Activated naive CD8-positive, alpha-beta T cell treated with anti-CD3 and anti-CD28 coated beads, Interleukin-2, amount 10 ng/mL, durations not matched to agents 7 days and 5 days (primary cell): ENCODE measurements at regions not wholly inside any gene's neighbourhood (a gene's known extent, or its start where the extent isn't known, plus 50 kb on each side); places are given as distances from the start of the nearest gene placed in this dataset.
"Not testable (repeated sequence)": the region's sequence is repeated elsewhere in the genome, so short reads cannot be mapped to it uniquely, and the experiment has no call there.

ENCODE experiments used
- ATAC-seq: fragments of 150-1000 bp; cut with Tn5 transposase; one replicate; pipeline ENCODE4 v1.10.0; 2021; ENCODE audit warnings: low read depth, moderate library complexity
- POLR2A ChIA-PET: fragments of 350-600 bp; sonication (Branson Sonifier 250); formaldehyde crosslinking; loops from one replicate; lab custom pipeline; 2021; ENCODE audit warnings: antibody characterized with exemption; lab: Charles Lee
- DNase-seq: peaks from one replicate; pipeline ENCODE4 v3.0.0; 2021
- H3K27ac Mint-ChIP-seq: one replicate; pipeline ENCODE4 v1.8.0; 2022; ENCODE audit warnings: mild to moderate bottlenecking, mixed read lengths
- H3K27me3 Mint-ChIP-seq: one replicate; pipeline ENCODE4 v1.8.0; 2022; ENCODE audit warnings: mild to moderate bottlenecking, moderate library complexity, mixed read lengths
- H3K36me3 Mint-ChIP-seq: one replicate; pipeline ENCODE4 v1.8.0; 2021; ENCODE audit warnings: mild to moderate bottlenecking, mixed read lengths
- H3K4me1 Mint-ChIP-seq: one replicate; pipeline ENCODE4 v1.8.0; 2021; ENCODE audit warnings: mixed read lengths
- H3K4me3 Mint-ChIP-seq: one replicate; pipeline ENCODE4 v1.8.0; 2022; ENCODE audit warnings: mild to moderate bottlenecking, moderate library complexity, mixed read lengths
- H3K9me3 Mint-ChIP-seq: one replicate; pipeline ENCODE4 v1.8.0; 2021; ENCODE audit warnings: mixed read lengths

- ATAC-seq (no peak), DNase-seq (no peak)
- POLR2A ChIA-PET: no interaction called here
- peaks cover 4% of the 10 kb centered on the region for H3K9me3 Mint-ChIP-seq
- no peak overlapping the region for H3K4me3 Mint-ChIP-seq
- no peaks in the 10 kb centered on the region for H3K4me1 Mint-ChIP-seq
- no peaks in the 10 kb centered on the region for H3K36me3 Mint-ChIP-seq
- no peaks in the 10 kb centered on the region for H3K27me3 Mint-ChIP-seq
- no peak overlapping the region for H3K27ac Mint-ChIP-seq
Measured at GRCh38 chr2:107511970-107512789, 314.5 kb upstream of the RGPD4 start.

- Mint-ChIP-seq H3K9me3 (peaks cover 5% of the 10 kb centered on the region), H3K36me3 (no peaks in the 10 kb centered on the region), H3K27ac (no peak overlapping the region), H3K27me3 (no peaks in the 10 kb centered on the region), H3K4me1 (no peaks in the 10 kb centered on the region), H3K4me3 (no peak overlapping the region)
- no peak for DNase-seq
- no peak for ATAC-seq
- POLR2A ChIA-PET: no interaction called here
Measured at GRCh38 chr2:107525406-107525805, 301.3 kb upstream of the RGPD4 start.

GRCh38 chr2:107529146-107529545 lies 297.5 kb upstream of the RGPD4 start:
- no peaks in the 10 kb centered on the region for H3K4me1 Mint-ChIP-seq
- DNase-seq (no peak), ATAC-seq (no peak)
- no peak overlapping the region for H3K4me3 Mint-ChIP-seq
- no peaks in the 10 kb centered on the region for H3K36me3 Mint-ChIP-seq
- H3K27me3 Mint-ChIP-seq: no peaks in the 10 kb centered on the region
- H3K9me3 Mint-ChIP-seq: peaks cover 7% of the 10 kb centered on the region
- POLR2A ChIA-PET: no interaction called here
- H3K27ac Mint-ChIP-seq: no peak overlapping the region

- ATAC-seq (no peak), DNase-seq (no peak)
- Mint-ChIP-seq H3K27ac (no peak overlapping the region), H3K4me1 (no peaks in the 10 kb centered on the region), H3K27me3 (no peaks in the 10 kb centered on the region), H3K9me3 (peaks cover 5% of the 10 kb centered on the region), H3K4me3 (no peak overlapping the region), H3K36me3 (no peaks in the 10 kb centered on the region)
- POLR2A ChIA-PET: no interaction called here
Measured at GRCh38 chr2:107530046-107530445, 296.6 kb upstream of the RGPD4 start.

- Mint-ChIP-seq H3K27ac (no peak overlapping the region), H3K27me3 (no peaks in the 10 kb centered on the region), H3K4me3 (no peak overlapping the region), H3K4me1 (no peaks in the 10 kb centered on the region), H3K36me3 (no peaks in the 10 kb centered on the region), H3K9me3 (peaks cover 7% of the 10 kb centered on the region)
- POLR2A ChIA-PET: no interaction called here
- DNase-seq: no peak
- no peak for ATAC-seq
Measured at GRCh38 chr2:107534926-107535325, 291.8 kb upstream of the RGPD4 start.

- H3K4me3 Mint-ChIP-seq: not testable (repeated sequence)
Measured at GRCh38 chr2:107535905-107536689, 290.6 kb upstream of the RGPD4 start.

GRCh38 chr2:107542314-107542740 lies 284.4 kb upstream of the RGPD4 start:
- H3K27me3 Mint-ChIP-seq: no peaks in the 10 kb centered on the region
- peaks cover 2% of the 10 kb centered on the region for H3K9me3 Mint-ChIP-seq
- DNase-seq (no peak), ATAC-seq (no peak)
- H3K4me3 Mint-ChIP-seq: no peak overlapping the region
- H3K27ac Mint-ChIP-seq: no peak overlapping the region
- POLR2A ChIA-PET: no interaction called here
- no peaks in the 10 kb centered on the region for H3K4me1 Mint-ChIP-seq
- no peaks in the 10 kb centered on the region for H3K36me3 Mint-ChIP-seq

More at GRCh38 chr2:107535905-107536689, 290.6 kb upstream of the RGPD4 start:
- H3K4me1 Mint-ChIP-seq, H3K27me3 Mint-ChIP-seq, H3K27ac Mint-ChIP-seq, H3K36me3 Mint-ChIP-seq, DNase-seq, POLR2A ChIA-PET, H3K9me3 Mint-ChIP-seq, ATAC-seq: not testable (repeated sequence)

- Mint-ChIP-seq H3K4me3 (no peak overlapping the region), H3K9me3 (peaks cover 2% of the 10 kb centered on the region), H3K4me1 (no peaks in the 10 kb centered on the region), H3K27ac (no peak overlapping the region), H3K36me3 (no peaks in the 10 kb centered on the region), H3K27me3 (no peaks in the 10 kb centered on the region)
- POLR2A ChIA-PET: no interaction called here
- ATAC-seq (no peak), DNase-seq (no peak)
Measured at GRCh38 chr2:107543793-107544192, 282.9 kb upstream of the RGPD4 start.

GRCh38 chr2:107545066-107545465 lies 281.6 kb upstream of the RGPD4 start:
- Mint-ChIP-seq H3K27ac (no peak overlapping the region), H3K4me1 (no peaks in the 10 kb centered on the region), H3K4me3 (no peak overlapping the region), H3K36me3 (no peaks in the 10 kb centered on the region), H3K9me3 (peaks cover 2% of the 10 kb centered on the region), H3K27me3 (no peaks in the 10 kb centered on the region)
- POLR2A ChIA-PET: no interaction called here
- DNase-seq (no peak), ATAC-seq (no peak)

- H3K4me3 Mint-ChIP-seq: no peak overlapping the region
- no peak for DNase-seq
- no peaks in the 10 kb centered on the region for H3K27me3 Mint-ChIP-seq
- ATAC-seq: no peak
- peaks cover 2% of the 10 kb centered on the region for H3K9me3 Mint-ChIP-seq
- POLR2A ChIA-PET: no interaction called here
- H3K27ac Mint-ChIP-seq: no peak overlapping the region
- H3K4me1 Mint-ChIP-seq: no peaks in the 10 kb centered on the region
- no peaks in the 10 kb centered on the region for H3K36me3 Mint-ChIP-seq
Measured at GRCh38 chr2:107545851-107546250, 280.8 kb upstream of the RGPD4 start.

- Mint-ChIP-seq H3K4me1 (no peaks in the 10 kb centered on the region), H3K27me3 (no peaks in the 10 kb centered on the region), H3K27ac (no peak overlapping the region), H3K4me3 (no peak overlapping the region), H3K9me3 (peaks cover under 1% of the 10 kb centered on the region), H3K36me3 (no peaks in the 10 kb centered on the region)
- DNase-seq (no peak), ATAC-seq (no peak)
- POLR2A ChIA-PET: no interaction called here
Measured at GRCh38 chr2:107548216-107548615, 278.5 kb upstream of the RGPD4 start.

- DNase-seq: no peak
- no peak overlapping the region for H3K27ac Mint-ChIP-seq
- POLR2A ChIA-PET: no interaction called here
- H3K4me3 Mint-ChIP-seq: no peak overlapping the region
- H3K27me3 Mint-ChIP-seq: no peaks in the 10 kb centered on the region
- H3K4me1 Mint-ChIP-seq: no peaks in the 10 kb centered on the region
- no peaks in the 10 kb centered on the region for H3K36me3 Mint-ChIP-seq
- ATAC-seq: no peak
- H3K9me3 Mint-ChIP-seq: peaks cover 4% of the 10 kb centered on the region
Measured at GRCh38 chr2:107553046-107553445, 273.6 kb upstream of the RGPD4 start.

- ATAC-seq: no peak
- peaks cover 4% of the 10 kb centered on the region for H3K9me3 Mint-ChIP-seq
- POLR2A ChIA-PET: no interaction called here
- H3K27me3 Mint-ChIP-seq: no peaks in the 10 kb centered on the region
- DNase-seq: no peak
- no peak overlapping the region for H3K27ac Mint-ChIP-seq
- H3K36me3 Mint-ChIP-seq: no peaks in the 10 kb centered on the region
- no peaks in the 10 kb centered on the region for H3K4me1 Mint-ChIP-seq
- H3K4me3 Mint-ChIP-seq: no peak overlapping the region
Measured at GRCh38 chr2:107553539-107553938, 273.2 kb upstream of the RGPD4 start.
